ENCODE measurements at regions not wholly inside any gene's neighbourhood (a gene's known extent, or its start where the extent isn't known, plus 50 kb on each side); places are given as distances from the start of the nearest gene placed in this dataset.
A peak's percentile ranks its signal among the peaks of the same experiment; 100 is the strongest.

GRCh38 chr4:149234798-149235197 lies 580.8 kb downstream of the IQCM start:
- TF ChIP-seq CTCF (optimal IDR thresholded peaks at IDR 0.05 in 1 of 3, IDR thresholded peaks at IDR 0.05 in 1 of 3, conservative IDR thresholded peaks at IDR 0.05 in 1 of 3; ENCODE audit: extremely low read depth in 1 of 3, insufficient read depth in 2 of 3, low read length in 3 of 3) (no peak), EZH2 (IDR thresholded peaks at IDR 0.05; ENCODE audit: low read length) (no peak)
- H3K9me3 ChIP-seq (ENCODE audit: control insufficient read depth, low read depth, low read length), result no peaks in the 10 kb centered on the region
- no peak for DNase-seq (ENCODE audit: low read depth, low spot score)
- H2AFZ ChIP-seq (ENCODE audit: control insufficient read depth, low read length), result no peak overlapping the region
- H3K36me3 ChIP-seq (ENCODE audit: control insufficient read depth in 2 of 2, extremely low read depth in 1 of 2, insufficient read depth in 2 of 2, low read length in 2 of 2), result no peaks in the 10 kb centered on the region
- no peaks in the 10 kb centered on the region for H3K9me1 ChIP-seq (ENCODE audit: control insufficient read depth, extremely low read depth, insufficient read depth, low read length)
- H4K20me1 ChIP-seq (ENCODE audit: control insufficient read depth, extremely low read depth, insufficient read depth, low read length), result no peaks in the 10 kb centered on the region
- no peaks in the 10 kb centered on the region for H3K79me2 ChIP-seq (ENCODE audit: control insufficient read depth, insufficient read depth, low read length)
- no peak overlapping the region for H3K27ac ChIP-seq (ENCODE audit: control insufficient read depth, insufficient read depth, low read length)
- H3K4me1 ChIP-seq (ENCODE audit: control insufficient read depth, extremely low read depth, insufficient read depth, low read length), result peaks cover 9% of the 10 kb centered on the region
- no peak overlapping the region for H3K4me2 ChIP-seq (ENCODE audit: control insufficient read depth, extremely low read depth, insufficient read depth, low read depth, low read length)
- H3K4me3 ChIP-seq (ENCODE audit: control insufficient read depth in 2 of 3, extremely low read depth in 1 of 3, insufficient read depth in 2 of 3, low read depth in 1 of 3, low read length in 3 of 3), result no peak overlapping the region
- FAIRE-seq, result peak; percentile 66
- H3K27me3 ChIP-seq (ENCODE audit: control insufficient read depth, extremely low read depth, insufficient read depth, low read length), result no peaks in the 10 kb centered on the region
- H3K9ac ChIP-seq (ENCODE audit: control insufficient read depth, extremely low read depth, insufficient read depth, low read length), result no peak overlapping the region
- dilution Hi-C loops (cut with MboI; ENCODE audit: extremely low pct_ligation_motif_present, low sequenced_read_pairs), result no loop called here

- H4K20me1 ChIP-seq (ENCODE audit: control insufficient read depth, extremely low read depth, insufficient read depth, low read length), result no peaks in the 10 kb centered on the region
- no peaks in the 10 kb centered on the region for H3K27me3 ChIP-seq (ENCODE audit: control insufficient read depth, extremely low read depth, insufficient read depth, low read length)
- peak; percentile 32 for DNase-seq (ENCODE audit: low read depth, low spot score)
- no peak for FAIRE-seq
- peaks cover 2% of the 10 kb centered on the region for H3K4me1 ChIP-seq (ENCODE audit: control insufficient read depth, extremely low read depth, insufficient read depth, low read length)
- no peaks in the 10 kb centered on the region for H3K9me1 ChIP-seq (ENCODE audit: control insufficient read depth, extremely low read depth, insufficient read depth, low read length)
- no peak overlapping the region for H3K4me2 ChIP-seq (ENCODE audit: control insufficient read depth, extremely low read depth, insufficient read depth, low read depth, low read length)
- no peaks in the 10 kb centered on the region for H3K9me3 ChIP-seq (ENCODE audit: control insufficient read depth, low read depth, low read length)
- TF ChIP-seq CTCF (optimal IDR thresholded peaks at IDR 0.05 in 1 of 3, IDR thresholded peaks at IDR 0.05 in 1 of 3, conservative IDR thresholded peaks at IDR 0.05 in 1 of 3; ENCODE audit: extremely low read depth in 1 of 3, insufficient read depth in 2 of 3, low read length in 3 of 3), result no peak
- no peak for TF ChIP-seq EZH2 (IDR thresholded peaks at IDR 0.05; ENCODE audit: low read length)
- dilution Hi-C loops (cut with MboI; ENCODE audit: extremely low pct_ligation_motif_present, low sequenced_read_pairs), result no loop called here
- no peaks in the 10 kb centered on the region for H3K36me3 ChIP-seq (ENCODE audit: control insufficient read depth in 2 of 2, extremely low read depth in 1 of 2, insufficient read depth in 2 of 2, low read length in 2 of 2)
- H3K27ac ChIP-seq (ENCODE audit: control insufficient read depth, insufficient read depth, low read length), result no peak overlapping the region
- H3K4me3 ChIP-seq (ENCODE audit: control insufficient read depth in 2 of 3, extremely low read depth in 1 of 3, insufficient read depth in 2 of 3, low read depth in 1 of 3, low read length in 3 of 3), result no peak overlapping the region
- no peak overlapping the region for H3K9ac ChIP-seq (ENCODE audit: control insufficient read depth, extremely low read depth, insufficient read depth, low read length)
- no peak overlapping the region for H2AFZ ChIP-seq (ENCODE audit: control insufficient read depth, low read length)
- H3K79me2 ChIP-seq (ENCODE audit: control insufficient read depth, insufficient read depth, low read length), result no peaks in the 10 kb centered on the region
Measured at GRCh38 chr4:149223659-149224058, 592.0 kb downstream of the IQCM start.
